SU-DHL-6 (cell line): ENCODE measurements at regions not wholly inside any gene's neighbourhood (a gene's known extent, or its start where the extent isn't known, plus 50 kb on each side); places are given as distances from the start of the nearest gene placed in this dataset.

Source experiments
- H2AFZ ChIP-seq: fragments of 200-600 bp; sonication (generic); 2 replicates; pipeline ENCODE4 v1.6.1; 2014; ENCODE audit warnings: low read depth, mild to moderate bottlenecking, moderate library complexity, mixed read lengths, antibody characterized with exemption, low read length; ENCODE audit not compliant: severe bottlenecking
- H3F3A ChIP-seq: fragments of 200-600 bp; shearing (Covaris generic); 2 replicates; pipeline ENCODE4 v1.6.0; 2016; ENCODE audit warnings: antibody characterized with exemption, mild to moderate bottlenecking; ENCODE audit not compliant: insufficient read depth
- H3K27ac ChIP-seq: fragments of 200-600 bp; sonication (generic); 2 replicates; pipeline ENCODE4 v1.5.1; 2016; ENCODE audit warnings: low read depth, mild to moderate bottlenecking, low read length, moderate library complexity, mixed read lengths
- H3K27me3 ChIP-seq: fragments of 200-600 bp; sonication (generic), shearing (Covaris generic); 2 replicates; pipeline ENCODE4 v1.6.0; 2014; ENCODE audit warnings: mild to moderate bottlenecking, low read length
- H3K36me3 ChIP-seq: fragments of 200-600 bp; sonication (generic); 2 replicates; pipeline ENCODE4 v1.6.1; 2014; ENCODE audit warnings: mild to moderate bottlenecking, low read length, mixed read lengths
- H3K4me2 ChIP-seq: fragments of 300-600, 200-600 bp; shearing (Covaris generic), sonication (generic); 2 replicates; pipeline ENCODE4 v1.6.0; 2014; ENCODE audit warnings: low read length, low read depth, mild to moderate bottlenecking; ENCODE audit not compliant: poor library complexity, severe bottlenecking
- H3K4me3 ChIP-seq: fragments of 200-600 bp; sonication (generic); 2 replicates; pipeline ENCODE4 v1.5.1; 2014; ENCODE audit warnings: antibody characterized with exemption, low read length, mild to moderate bottlenecking, mixed read lengths; ENCODE audit not compliant: insufficient read depth, poor library complexity, severe bottlenecking
- H3K79me2 ChIP-seq: fragments of 200-600 bp; sonication (generic); 2 replicates; pipeline ENCODE4 v1.6.1; 2014; ENCODE audit warnings: mild to moderate bottlenecking, low read length, moderate library complexity; ENCODE audit not compliant: insufficient read depth
- H3K9ac ChIP-seq: fragments of 200-600 bp; sonication (generic); 2 replicates; pipeline ENCODE4 v1.7.0; 2014; ENCODE audit warnings: mild to moderate bottlenecking, low read length
- H3K9me2 ChIP-seq: fragments of 200-600 bp; sonication (generic); replicated peaks from 2 replicates; pipeline ENCODE4 v1.6.1; 2014; ENCODE audit warnings: low read length; ENCODE audit not compliant: insufficient read depth
- H3K9me3 ChIP-seq: fragments of 200-600 bp; sonication (generic); 2 replicates; pipeline ENCODE4 v1.6.1; 2014; ENCODE audit warnings: low read length, mixed read lengths; ENCODE audit not compliant: insufficient read depth
- H4K20me1 ChIP-seq: fragments of 200-600 bp; sonication (generic); 2 replicates; pipeline ENCODE4 v1.6.1; 2014; ENCODE audit warnings: low read depth, mild to moderate bottlenecking, antibody characterized with exemption, low read length, moderate library complexity, mixed read lengths
- EZH2phosphoT487 ChIP-seq: fragments of 200-600 bp; sonication (generic), shearing (Covaris generic); conservative IDR thresholded peaks from 2 replicates; pipeline ENCODE4 v1.6.1; 2018; ENCODE audit warnings: mild to moderate bottlenecking, antibody characterized with exemption, low read length, moderate library complexity, mixed read lengths
- TF ChIP-seq, protein P1 (sequence below): fragments of 200-600 bp; sonication (generic); IDR thresholded peaks from one replicate; pipeline ENCODE4 v1.5.1; 2017; ENCODE audit warnings: antibody characterized with exemption, mild to moderate bottlenecking, low read length, moderate library complexity; ENCODE audit not compliant: insufficient read depth, poor library complexity, severe bottlenecking

DNA sequence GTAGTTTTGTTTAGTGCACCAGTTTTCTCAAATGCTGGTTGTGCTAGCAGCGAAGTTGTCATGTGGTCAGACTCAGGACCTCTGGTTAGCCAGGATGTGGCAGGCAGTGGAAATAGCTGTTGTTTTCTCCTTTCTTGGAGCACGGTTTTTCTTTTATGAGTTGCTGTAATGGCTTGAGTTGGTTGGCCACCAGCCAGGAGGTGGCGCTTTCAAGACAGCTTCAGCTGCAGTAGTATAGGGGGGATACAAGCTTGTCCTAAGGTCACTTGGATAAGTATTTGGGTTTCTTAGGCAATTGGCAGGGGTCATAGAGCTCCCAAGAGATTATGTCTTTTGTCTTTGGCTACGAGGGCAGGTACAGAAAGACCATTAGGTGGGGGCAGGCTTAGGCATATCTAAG, 274.2 kb upstream of the TARS1 start:
- Histone ChIP-seq H3K4me3 (no peak overlapping the region), H3K9ac (no peak overlapping the region), H3K27me3 (no peaks in the 10 kb centered on the region), H3K27ac (no peak overlapping the region), H4K20me1 (no peaks in the 10 kb centered on the region), H3F3A (no peaks in the 10 kb centered on the region), H3K36me3 (no peaks in the 10 kb centered on the region), H3K9me2 (no peaks in the 10 kb centered on the region), H3K9me3 (no peaks in the 10 kb centered on the region), H3K4me2 (no peak overlapping the region), H2AFZ (no peak overlapping the region), H3K79me2 (no peaks in the 10 kb centered on the region)
- no peak for TF ChIP-seq EZH2phosphoT487
- TF ChIP-seq, protein P1, sequence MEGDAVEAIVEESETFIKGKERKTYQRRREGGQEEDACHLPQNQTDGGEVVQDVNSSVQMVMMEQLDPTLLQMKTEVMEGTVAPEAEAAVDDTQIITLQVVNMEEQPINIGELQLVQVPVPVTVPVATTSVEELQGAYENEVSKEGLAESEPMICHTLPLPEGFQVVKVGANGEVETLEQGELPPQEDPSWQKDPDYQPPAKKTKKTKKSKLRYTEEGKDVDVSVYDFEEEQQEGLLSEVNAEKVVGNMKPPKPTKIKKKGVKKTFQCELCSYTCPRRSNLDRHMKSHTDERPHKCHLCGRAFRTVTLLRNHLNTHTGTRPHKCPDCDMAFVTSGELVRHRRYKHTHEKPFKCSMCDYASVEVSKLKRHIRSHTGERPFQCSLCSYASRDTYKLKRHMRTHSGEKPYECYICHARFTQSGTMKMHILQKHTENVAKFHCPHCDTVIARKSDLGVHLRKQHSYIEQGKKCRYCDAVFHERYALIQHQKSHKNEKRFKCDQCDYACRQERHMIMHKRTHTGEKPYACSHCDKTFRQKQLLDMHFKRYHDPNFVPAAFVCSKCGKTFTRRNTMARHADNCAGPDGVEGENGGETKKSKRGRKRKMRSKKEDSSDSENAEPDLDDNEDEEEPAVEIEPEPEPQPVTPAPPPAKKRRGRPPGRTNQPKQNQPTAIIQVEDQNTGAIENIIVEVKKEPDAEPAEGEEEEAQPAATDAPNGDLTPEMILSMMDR = no peak

DNA sequence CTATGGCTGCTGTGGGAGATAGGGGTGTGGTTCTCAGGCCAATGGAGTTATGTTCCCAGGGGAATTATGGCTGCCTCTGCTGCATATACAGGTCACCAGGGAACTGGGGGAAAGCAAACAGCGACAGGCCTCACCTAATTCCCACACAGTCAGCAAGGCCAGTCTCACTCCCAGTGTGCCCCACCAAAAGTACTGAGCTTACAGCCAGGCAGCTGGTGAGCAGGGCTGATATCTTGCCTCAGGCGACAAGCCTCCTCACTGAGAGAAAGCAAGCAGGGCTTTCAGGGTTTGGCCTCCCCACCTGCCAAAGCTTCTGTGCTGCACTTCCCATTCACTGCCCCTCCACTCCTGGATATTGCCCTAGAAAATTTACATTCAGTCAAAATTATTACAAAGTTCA, 273.8 kb upstream of the TARS1 start:
- no peaks in the 10 kb centered on the region for H3F3A ChIP-seq
- no peaks in the 10 kb centered on the region for H3K79me2 ChIP-seq
- H2AFZ ChIP-seq = no peak overlapping the region
- no peaks in the 10 kb centered on the region for H3K36me3 ChIP-seq
- H3K27me3 ChIP-seq = no peaks in the 10 kb centered on the region
- no peaks in the 10 kb centered on the region for H3K9me2 ChIP-seq
- H3K9me3 ChIP-seq = no peaks in the 10 kb centered on the region
- TF ChIP-seq, protein P1 = no peak
- no peak for TF ChIP-seq EZH2phosphoT487
- H3K4me3 ChIP-seq = no peak overlapping the region
- H3K4me2 ChIP-seq = no peak overlapping the region
- no peak overlapping the region for H3K9ac ChIP-seq
- no peak overlapping the region for H3K27ac ChIP-seq
- no peaks in the 10 kb centered on the region for H4K20me1 ChIP-seq

DNA sequence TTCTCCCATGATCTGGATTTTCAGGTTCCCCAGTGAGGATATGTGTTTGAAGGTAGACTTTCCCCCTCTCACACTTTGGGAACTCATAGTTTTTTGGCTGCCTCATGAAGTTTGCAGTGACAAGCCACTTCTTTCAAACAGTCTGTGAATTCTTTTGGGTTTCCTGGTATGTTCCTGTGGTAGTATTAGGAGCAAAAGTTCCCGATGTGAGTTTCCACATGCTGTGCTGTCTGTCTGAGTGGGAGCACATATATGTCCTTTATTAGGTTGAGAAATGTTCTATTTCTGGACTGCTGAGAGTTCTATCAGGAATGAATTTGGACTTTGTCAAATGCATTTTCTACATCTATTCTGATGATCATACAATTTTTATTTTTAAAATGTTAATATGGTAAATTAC, 273.2 kb upstream of the TARS1 start:
- Histone ChIP-seq H3K9me2 (no peaks in the 10 kb centered on the region), H3K4me3 (no peak overlapping the region), H3K4me2 (no peak overlapping the region), H3K27ac (no peak overlapping the region), H3K9ac (no peak overlapping the region), H4K20me1 (no peaks in the 10 kb centered on the region), H3K79me2 (no peaks in the 10 kb centered on the region), H3K36me3 (no peaks in the 10 kb centered on the region), H3K9me3 (no peaks in the 10 kb centered on the region), H3K27me3 (no peaks in the 10 kb centered on the region), H3F3A (no peaks in the 10 kb centered on the region), H2AFZ (no peak overlapping the region)
- TF ChIP-seq, protein P1 = no peak
- no peak for TF ChIP-seq EZH2phosphoT487

DNA sequence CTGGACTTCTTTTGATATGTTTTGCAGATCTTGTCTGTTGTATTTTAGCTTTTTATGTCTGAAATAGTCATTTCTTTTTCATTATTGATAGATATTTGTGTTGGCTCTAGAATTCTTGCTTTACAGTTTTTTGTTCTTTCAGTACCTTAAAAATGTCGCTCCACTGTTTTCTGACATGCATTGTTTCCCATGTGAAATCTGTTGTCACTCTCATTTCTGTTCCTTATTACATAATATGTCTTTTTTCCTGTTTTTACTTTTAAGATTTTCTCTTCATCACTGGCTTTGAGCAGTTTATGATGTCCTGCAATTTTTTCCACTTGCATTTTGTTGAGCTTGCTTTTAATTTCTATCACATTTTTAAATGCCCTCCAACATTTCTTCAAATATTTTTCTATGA, 270.4 kb upstream of the TARS1 start:
- no peaks in the 10 kb centered on the region for H3K36me3 ChIP-seq
- no peak overlapping the region for H3K4me2 ChIP-seq
- no peaks in the 10 kb centered on the region for H3F3A ChIP-seq
- no peak overlapping the region for H3K4me3 ChIP-seq
- no peak overlapping the region for H2AFZ ChIP-seq
- no peak for TF ChIP-seq EZH2phosphoT487
- TF ChIP-seq, protein P1 = no peak
- H3K9me3 ChIP-seq = no peaks in the 10 kb centered on the region
- no peaks in the 10 kb centered on the region for H3K9me2 ChIP-seq
- H4K20me1 ChIP-seq = no peaks in the 10 kb centered on the region
- no peak overlapping the region for H3K27ac ChIP-seq
- H3K27me3 ChIP-seq = no peaks in the 10 kb centered on the region
- H3K79me2 ChIP-seq = no peaks in the 10 kb centered on the region
- H3K9ac ChIP-seq = no peak overlapping the region
